ENCODE measurements at regions not wholly inside any gene's neighbourhood (a gene's known extent, or its start where the extent isn't known, plus 50 kb on each side); places are given as distances from the start of the nearest gene placed in this dataset.

DNA sequence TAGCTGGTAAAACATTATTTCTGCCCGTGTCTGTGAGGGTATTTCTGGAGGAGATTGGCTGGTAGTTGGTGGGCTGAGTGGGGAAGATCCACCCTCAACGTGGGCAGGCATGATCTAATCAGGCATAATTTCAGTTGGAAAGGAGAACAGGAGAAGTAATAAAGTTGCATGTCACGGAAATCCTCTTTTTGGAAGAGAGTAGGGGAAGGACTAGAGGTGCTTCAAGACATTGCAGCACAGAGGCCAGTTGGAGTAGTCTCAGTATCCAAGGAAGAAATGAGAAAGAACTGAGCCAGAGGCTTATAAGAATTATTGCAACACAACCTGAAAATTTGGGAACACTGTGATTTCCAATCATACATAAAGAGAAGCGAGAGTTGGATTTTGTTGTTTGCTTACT is 1155.1 kb downstream of the FAM181B start:
- TF ChIP-seq, protein P1, sequence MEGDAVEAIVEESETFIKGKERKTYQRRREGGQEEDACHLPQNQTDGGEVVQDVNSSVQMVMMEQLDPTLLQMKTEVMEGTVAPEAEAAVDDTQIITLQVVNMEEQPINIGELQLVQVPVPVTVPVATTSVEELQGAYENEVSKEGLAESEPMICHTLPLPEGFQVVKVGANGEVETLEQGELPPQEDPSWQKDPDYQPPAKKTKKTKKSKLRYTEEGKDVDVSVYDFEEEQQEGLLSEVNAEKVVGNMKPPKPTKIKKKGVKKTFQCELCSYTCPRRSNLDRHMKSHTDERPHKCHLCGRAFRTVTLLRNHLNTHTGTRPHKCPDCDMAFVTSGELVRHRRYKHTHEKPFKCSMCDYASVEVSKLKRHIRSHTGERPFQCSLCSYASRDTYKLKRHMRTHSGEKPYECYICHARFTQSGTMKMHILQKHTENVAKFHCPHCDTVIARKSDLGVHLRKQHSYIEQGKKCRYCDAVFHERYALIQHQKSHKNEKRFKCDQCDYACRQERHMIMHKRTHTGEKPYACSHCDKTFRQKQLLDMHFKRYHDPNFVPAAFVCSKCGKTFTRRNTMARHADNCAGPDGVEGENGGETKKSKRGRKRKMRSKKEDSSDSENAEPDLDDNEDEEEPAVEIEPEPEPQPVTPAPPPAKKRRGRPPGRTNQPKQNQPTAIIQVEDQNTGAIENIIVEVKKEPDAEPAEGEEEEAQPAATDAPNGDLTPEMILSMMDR (IDR thresholded peaks at IDR 0.05) = no peak
- no peak for TF ChIP-seq EZH2 (IDR thresholded peaks at IDR 0.05)

All from neural progenitor cell (in vitro differentiated cells).